Panc1 (cell line): ENCODE measurements at regions not wholly inside any gene's neighbourhood (a gene's known extent, or its start where the extent isn't known, plus 50 kb on each side); places are given as distances from the start of the nearest gene placed in this dataset.

Experiments
- POLR2AphosphoS5 ChIP-seq: IDR thresholded peaks from 2 replicates; pipeline ENCODE4 v1.6.1; 2012; ENCODE audit warnings: mild to moderate bottlenecking, low read depth, low read length, moderate library complexity
- TCF7L2 ChIP-seq: IDR thresholded peaks from 2 replicates; pipeline ENCODE4 v1.6.1; 2011; ENCODE audit warnings: mild to moderate bottlenecking, low read depth, low read length, inconsistent platforms
- TF ChIP-seq, protein P1 (sequence below): fragments of 450-650 bp; IDR thresholded peaks from 2 replicates; pipeline ENCODE4 v1.5.1; 2017; ENCODE audit warnings: mild to moderate bottlenecking
- TF ChIP-seq, protein P2 (sequence below), 2 experiments: IDR thresholded peaks; 2 replicates each; pipeline ENCODE4 v1.6.1; 2011 to 2012; ENCODE audit warnings: low read depth in 2 of 2, control low read depth in 1 of 2, low read length in 1 of 2, mild to moderate bottlenecking in 1 of 2, moderate library complexity in 1 of 2; ENCODE audit not compliant: insufficient read depth in 1 of 2

DNA sequence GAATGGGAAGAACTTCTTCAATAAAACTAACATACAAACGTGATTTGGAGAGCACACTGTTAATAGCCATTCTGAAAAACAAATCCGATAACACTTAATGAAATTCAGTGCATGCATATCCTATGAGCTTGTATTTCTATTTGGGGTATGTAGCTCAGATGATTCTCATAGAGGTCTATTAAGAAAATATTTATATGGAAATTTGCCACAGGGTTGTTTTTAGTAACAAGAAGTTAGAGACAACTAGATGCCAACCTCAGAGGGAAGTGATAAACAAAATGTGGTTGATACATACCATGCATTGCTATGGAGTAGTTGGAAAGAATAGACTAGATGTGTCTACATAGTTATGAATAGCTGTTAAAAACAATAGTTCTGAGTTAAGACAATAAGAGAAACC is 395.8 kb upstream of the MAGEB18 start:
- TF ChIP-seq, protein P1, sequence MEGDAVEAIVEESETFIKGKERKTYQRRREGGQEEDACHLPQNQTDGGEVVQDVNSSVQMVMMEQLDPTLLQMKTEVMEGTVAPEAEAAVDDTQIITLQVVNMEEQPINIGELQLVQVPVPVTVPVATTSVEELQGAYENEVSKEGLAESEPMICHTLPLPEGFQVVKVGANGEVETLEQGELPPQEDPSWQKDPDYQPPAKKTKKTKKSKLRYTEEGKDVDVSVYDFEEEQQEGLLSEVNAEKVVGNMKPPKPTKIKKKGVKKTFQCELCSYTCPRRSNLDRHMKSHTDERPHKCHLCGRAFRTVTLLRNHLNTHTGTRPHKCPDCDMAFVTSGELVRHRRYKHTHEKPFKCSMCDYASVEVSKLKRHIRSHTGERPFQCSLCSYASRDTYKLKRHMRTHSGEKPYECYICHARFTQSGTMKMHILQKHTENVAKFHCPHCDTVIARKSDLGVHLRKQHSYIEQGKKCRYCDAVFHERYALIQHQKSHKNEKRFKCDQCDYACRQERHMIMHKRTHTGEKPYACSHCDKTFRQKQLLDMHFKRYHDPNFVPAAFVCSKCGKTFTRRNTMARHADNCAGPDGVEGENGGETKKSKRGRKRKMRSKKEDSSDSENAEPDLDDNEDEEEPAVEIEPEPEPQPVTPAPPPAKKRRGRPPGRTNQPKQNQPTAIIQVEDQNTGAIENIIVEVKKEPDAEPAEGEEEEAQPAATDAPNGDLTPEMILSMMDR: no peak
- TF ChIP-seq TCF7L2 (no peak), POLR2AphosphoS5 (no peak)
- TF ChIP-seq, protein P2, sequence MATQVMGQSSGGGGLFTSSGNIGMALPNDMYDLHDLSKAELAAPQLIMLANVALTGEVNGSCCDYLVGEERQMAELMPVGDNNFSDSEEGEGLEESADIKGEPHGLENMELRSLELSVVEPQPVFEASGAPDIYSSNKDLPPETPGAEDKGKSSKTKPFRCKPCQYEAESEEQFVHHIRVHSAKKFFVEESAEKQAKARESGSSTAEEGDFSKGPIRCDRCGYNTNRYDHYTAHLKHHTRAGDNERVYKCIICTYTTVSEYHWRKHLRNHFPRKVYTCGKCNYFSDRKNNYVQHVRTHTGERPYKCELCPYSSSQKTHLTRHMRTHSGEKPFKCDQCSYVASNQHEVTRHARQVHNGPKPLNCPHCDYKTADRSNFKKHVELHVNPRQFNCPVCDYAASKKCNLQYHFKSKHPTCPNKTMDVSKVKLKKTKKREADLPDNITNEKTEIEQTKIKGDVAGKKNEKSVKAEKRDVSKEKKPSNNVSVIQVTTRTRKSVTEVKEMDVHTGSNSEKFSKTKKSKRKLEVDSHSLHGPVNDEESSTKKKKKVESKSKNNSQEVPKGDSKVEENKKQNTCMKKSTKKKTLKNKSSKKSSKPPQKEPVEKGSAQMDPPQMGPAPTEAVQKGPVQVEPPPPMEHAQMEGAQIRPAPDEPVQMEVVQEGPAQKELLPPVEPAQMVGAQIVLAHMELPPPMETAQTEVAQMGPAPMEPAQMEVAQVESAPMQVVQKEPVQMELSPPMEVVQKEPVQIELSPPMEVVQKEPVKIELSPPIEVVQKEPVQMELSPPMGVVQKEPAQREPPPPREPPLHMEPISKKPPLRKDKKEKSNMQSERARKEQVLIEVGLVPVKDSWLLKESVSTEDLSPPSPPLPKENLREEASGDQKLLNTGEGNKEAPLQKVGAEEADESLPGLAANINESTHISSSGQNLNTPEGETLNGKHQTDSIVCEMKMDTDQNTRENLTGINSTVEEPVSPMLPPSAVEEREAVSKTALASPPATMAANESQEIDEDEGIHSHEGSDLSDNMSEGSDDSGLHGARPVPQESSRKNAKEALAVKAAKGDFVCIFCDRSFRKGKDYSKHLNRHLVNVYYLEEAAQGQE (IDR thresholded peaks at IDR 0.05; ENCODE audit: insufficient read depth in 1 of 2, low read depth in 2 of 2, low read length in 1 of 2): no peak
